IPS DF 19.7 (cell line): ENCODE measurements at regions not wholly inside any gene's neighbourhood (a gene's known extent, or its start where the extent isn't known, plus 50 kb on each side); places are given as distances from the start of the nearest gene placed in this dataset.
"Not testable (repeated sequence)": the region's sequence is repeated elsewhere in the genome, so short reads cannot be mapped to it uniquely, and the experiment has no call there.

ENCODE experiments used
- DNase-seq: peaks from one replicate; pipeline ENCODE4 v3.0.0-alpha.2; 2013; ENCODE audit warnings: low read depth, low spot score

DNA sequence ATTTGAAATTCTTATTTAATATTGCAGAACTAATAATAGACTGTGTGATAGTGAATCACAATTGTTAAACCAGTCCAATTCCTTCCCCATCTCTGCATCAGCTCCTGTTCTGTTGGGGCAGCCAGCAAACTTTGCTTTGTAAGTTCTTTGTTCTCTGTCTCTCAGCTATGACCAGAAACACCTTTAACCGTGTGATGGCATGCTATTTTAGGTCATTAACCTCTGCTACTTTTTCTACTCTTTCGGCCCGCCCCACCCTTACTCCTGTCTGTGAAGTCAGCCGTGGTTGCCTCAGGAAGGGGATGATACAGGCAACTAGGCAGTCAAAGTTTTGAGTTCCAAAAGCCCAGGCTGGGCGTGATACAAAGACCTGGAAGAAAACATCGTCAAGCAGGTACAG, 51.3 kb upstream of the EGFL6 start:
- DNase-seq: no peak

GRCh38 chrX:13515211-13515930, 54.0 kb upstream of the EGFL6 start:
- no peak for DNase-seq

- DNase-seq: no peak
These were observed 57.5 kb upstream of the EGFL6 start for GRCh38 chrX:13511944-13512330.

GRCh38 chrX:13511241-13511943, 58.0 kb upstream of the EGFL6 start:
- no peak for DNase-seq

DNA sequence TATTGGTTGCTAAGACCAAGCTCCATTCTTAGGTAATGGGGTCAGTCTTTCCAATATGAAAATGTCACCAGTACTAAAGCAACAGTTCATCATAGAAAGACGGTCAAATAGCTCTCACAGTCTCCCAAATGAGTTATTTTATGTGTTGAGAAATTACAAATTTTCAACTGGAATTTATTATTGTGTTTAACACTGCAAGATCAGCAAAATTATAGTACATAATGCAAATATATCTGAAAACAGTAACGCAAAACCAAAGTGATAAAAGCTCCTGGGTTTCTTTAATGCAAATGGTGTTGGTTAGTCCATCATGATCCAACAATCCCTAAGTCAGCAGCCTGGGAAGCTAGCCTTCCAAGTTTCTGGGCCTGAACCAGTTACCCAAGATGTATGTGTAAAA, 61.5 kb upstream of the EGFL6 start:
- no peak for DNase-seq

- DNase-seq: no peak
These were observed 62.8 kb upstream of the EGFL6 start for GRCh38 chrX:13506574-13506973.

DNA sequence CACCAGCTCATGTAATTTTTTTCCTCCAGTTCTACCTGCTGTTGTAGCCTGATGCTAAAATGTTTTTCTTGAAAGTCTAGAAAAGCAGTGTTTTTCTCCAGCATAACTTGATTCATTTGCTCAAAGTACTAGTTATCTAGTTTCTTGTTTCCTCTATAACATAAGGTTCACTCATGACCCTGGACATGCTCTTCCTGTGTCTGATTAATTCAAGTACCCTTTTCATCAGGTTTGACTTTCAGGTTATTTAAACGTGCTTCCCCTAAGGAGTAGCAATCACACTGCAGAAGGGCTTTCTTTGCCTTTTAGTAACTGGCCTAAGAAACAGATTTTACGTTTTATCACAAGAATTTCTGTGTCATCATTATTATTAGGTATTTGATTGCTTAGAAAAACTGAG, 66.8 kb upstream of the EGFL6 start:
- DNase-seq: no peak

- no peak for DNase-seq
These were observed 69.7 kb upstream of the EGFL6 start for GRCh38 chrX:13499736-13500135.

- DNase-seq: no peak
These were observed 71.2 kb upstream of the EGFL6 start for GRCh38 chrX:13498238-13498637.

GRCh38 chrX:13495232-13495631, 74.2 kb upstream of the EGFL6 start:
- DNase-seq: no peak

DNA sequence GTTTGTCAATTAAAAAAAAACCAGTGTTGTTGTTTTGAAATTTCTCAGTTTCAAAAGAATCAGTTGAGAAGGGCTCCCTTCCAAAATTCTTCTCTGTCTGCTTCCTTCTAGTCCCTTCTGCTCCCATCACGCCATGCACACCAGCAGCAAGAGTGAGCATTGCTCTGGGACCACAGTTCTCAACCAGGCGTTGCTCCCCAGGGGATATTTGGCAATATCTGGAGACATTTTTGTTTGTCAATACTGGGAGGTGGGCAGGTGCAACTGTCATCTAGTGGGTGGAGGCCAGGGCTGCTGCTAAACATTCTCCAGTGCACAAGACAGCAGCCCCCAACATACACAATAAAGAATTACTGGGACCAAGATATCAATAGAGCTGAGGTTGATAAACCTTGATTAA, 74.8 kb upstream of the EGFL6 start:
- no peak for DNase-seq

DNA sequence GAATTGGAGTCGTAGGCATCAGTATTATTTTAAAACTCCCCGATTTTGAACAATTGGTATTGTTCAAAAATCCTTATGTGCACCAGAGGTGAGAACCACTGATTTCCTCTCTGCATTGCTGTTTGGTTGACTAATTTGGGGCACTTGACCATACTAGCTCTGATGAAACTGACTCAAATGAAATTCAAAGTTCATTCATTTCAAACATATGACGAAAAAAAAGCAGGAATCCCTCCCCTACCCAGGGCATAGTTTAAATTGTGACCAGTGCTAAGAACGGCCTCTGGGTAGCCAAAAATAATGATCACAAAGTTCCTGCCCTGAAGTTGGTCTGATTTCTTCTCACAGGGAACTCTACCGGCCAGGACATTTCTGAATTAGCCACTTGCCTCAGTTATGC, 75.7 kb upstream of the EGFL6 start:
- DNase-seq: no peak

DNA sequence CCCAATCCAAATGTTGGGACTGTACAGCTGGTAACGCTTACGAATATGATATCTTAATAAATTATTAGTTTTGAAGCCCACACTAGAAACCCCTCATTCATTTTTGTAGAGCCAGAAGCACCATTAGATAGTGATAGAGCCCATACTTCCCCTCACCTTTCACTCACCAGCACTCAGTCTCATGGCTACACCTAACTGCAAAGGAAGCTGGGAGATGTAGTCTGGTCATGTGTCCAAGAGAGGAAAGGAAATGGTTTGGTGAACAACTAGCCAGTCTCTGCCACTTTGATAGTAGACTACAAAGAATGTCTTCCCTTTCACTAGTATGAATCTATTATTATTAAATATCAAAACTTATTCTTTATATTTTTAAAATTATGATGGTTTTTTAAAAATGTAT, 77.1 kb upstream of the EGFL6 start:
- no peak for DNase-seq

GRCh38 chrX:13491061-13491460, 78.3 kb upstream of the EGFL6 start:
- DNase-seq: no peak

DNA sequence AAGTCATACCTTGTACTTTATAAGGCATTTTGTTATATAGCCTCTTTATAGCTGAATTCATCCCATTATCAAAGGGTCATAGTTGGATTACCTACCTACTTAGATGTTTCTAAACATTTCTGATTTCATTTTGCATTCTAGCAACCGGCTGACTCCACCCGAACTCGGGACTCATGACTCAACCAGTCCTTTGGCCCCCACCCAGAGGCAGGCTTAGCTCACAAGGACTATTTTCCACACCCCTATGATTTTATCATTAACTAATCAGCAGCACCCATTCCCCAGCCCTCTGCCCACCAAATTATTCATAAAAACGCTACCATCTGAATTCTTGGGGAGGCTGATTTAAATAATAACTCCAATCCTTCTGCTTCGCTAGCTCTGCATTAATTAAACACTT, 79.9 kb upstream of the EGFL6 start:
- no peak for DNase-seq

DNA sequence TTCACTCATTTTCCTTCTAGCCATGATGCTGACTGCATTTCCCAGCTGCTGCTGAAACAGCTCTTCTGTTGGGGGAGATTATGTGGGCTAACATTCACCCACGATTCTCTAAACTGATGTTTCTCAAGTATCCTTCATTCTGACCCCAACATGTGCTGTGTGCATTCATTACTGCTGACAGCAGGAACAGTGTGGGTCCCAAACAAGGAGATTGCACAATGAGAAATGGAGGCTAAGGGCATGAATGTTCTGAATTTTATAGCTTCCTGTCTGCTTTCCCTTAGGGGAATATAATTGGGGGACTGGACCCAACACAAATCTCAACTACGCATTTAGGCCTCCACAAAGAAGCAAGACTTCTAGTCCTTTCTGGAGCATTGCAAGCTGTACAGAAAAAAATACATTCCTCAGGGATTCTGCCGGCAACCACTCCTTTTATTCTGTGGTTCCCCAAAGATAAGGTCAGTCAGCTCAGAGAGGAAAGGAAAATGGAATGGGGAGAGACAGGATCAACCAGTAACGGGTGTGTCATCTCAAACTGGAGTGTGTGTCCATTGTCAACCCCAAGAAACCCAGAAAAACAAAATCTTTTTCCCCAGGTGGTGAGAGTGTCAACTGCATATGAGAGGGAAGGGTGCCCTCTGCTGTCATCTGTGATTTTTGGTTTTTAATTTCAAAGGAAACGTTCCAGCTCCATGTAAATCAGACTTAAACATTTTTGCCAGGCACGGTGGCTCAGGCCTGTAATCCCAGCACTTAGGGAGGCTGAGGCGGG, 81.5 kb upstream of the EGFL6 start:
- no peak for DNase-seq

DNA sequence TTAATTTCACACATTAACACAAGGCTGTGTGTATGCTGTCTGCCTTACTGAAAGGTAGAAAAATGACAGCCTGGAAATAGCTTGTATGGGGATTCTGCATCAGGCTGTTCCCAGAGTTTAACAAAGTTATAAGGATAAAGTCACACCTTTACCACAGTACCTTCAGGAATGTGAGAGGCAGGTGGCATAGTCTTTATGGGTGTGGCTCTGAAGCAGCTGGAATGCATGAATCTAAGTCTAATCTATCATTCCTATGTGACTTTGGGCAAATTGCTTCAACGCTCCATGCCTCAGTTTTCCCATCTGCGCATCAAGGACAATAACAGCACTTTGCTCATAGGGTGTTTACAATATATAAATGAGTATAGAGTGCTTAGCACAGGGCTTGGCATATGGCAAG, 84.2 kb upstream of the EGFL6 start:
- DNase-seq: no peak

DNA sequence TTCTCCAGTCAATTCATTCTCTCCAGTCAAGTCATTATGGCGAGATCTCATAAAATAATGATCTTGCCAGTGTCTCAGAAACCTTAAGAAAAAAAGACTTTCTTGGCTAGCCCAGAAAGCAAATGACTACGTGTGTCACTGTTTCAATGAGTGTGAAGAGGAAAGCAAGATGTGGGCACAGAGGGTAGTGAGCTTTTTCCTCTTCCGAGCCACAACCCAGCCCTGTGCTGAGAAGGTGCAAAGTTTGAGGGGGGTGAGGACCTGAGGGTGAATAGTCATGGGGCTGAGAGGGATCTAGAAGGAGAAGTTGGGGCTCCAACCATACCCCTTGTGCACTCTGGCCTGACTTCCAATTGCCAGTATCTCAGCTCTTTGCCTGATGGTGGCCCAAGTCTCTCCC, 85.6 kb upstream of the EGFL6 start:
- no peak for DNase-seq

DNA sequence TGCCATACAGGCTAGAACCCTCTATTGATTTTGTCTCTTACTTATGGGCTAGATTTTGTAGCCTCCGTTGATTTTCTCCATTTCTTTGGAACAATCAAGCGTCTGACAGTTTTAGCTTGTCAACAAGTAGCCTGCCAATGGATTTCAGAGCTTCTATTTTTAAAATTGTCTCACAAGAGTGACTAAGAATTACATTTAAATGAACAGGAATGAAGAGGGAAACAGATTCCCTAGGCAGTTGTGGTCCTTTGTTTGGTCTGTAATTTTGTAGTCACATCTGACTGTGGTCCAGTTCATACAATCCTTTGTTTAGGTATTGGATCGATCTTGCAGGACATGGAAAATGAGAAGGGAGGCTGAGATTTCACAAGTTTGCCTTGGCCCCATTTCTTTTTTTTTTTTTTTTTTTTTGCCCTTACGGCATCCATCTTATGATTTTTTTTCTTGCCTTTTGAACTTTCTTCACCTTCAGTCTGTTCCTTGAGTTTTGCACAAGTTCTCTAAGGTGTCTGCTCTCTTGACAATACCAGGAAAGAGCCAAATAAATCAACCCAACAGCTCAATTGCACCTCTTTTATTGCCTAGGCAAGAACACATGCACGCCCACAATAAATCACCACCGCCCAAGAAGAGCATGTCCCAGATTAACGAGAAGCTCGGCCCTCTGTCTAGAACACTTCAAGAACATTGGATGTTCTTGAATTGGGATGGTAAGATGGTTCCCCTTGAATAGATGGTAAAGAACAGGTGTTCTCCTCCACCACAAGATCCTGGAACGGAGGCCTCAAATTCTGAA, 86.5 kb upstream of the EGFL6 start:
- DNase-seq: no peak

- not testable (repeated sequence) for DNase-seq
These were observed 88.6 kb upstream of the EGFL6 start for GRCh38 chrX:13480780-13481179.

GRCh38 chrX:13479452-13479813, 90.0 kb upstream of the EGFL6 start:
- no peak for DNase-seq
